Mesendoderm (in vitro differentiated cells): ENCODE measurements at regions not wholly inside any gene's neighbourhood (a gene's known extent, or its start where the extent isn't known, plus 50 kb on each side); places are given as distances from the start of the nearest gene placed in this dataset.

Experiments
- DNase-seq: peaks from one replicate; pipeline ENCODE4 v3.0.0; 2013
- H2AK5ac ChIP-seq: 2 replicates; pipeline ENCODE4 v1.6.1; 2013; ENCODE audit warnings: low read length, inconsistent platforms
- H2BK120ac ChIP-seq: 2 replicates; pipeline ENCODE4 v1.6.1; 2013; ENCODE audit warnings: low read depth, mild to moderate bottlenecking, low read length, moderate library complexity, mixed read lengths
- H2BK15ac ChIP-seq: replicated peaks from 2 replicates; pipeline ENCODE4 v1.6.1; 2013; ENCODE audit warnings: low read depth, mild to moderate bottlenecking, moderate library complexity
- H2BK5ac ChIP-seq: 2 replicates; pipeline ENCODE4 v1.6.1; 2013; ENCODE audit warnings: low read length, inconsistent platforms
- H3K18ac ChIP-seq: 2 replicates; pipeline ENCODE4 v1.6.1; 2013; ENCODE audit warnings: mild to moderate bottlenecking, low read length, mixed read lengths
- H3K23ac ChIP-seq: one replicate; pipeline ENCODE4 v1.6.1; 2013; ENCODE audit warnings: low read length
- H3K27ac ChIP-seq: 2 replicates; pipeline ENCODE4 v1.5.1; 2013; ENCODE audit warnings: low read depth, mild to moderate bottlenecking, inconsistent platforms, low read length, moderate library complexity
- H3K27me3 ChIP-seq: 2 replicates; pipeline ENCODE4 v1.6.1; 2013; ENCODE audit warnings: low read length, control low read depth, mild to moderate bottlenecking, inconsistent platforms; ENCODE audit not compliant: insufficient read depth, poor library complexity
- H3K36me3 ChIP-seq: 2 replicates; pipeline ENCODE4 v1.6.1; 2013; ENCODE audit warnings: low read length, inconsistent platforms; ENCODE audit not compliant: control insufficient read depth, insufficient read depth
- H3K4ac ChIP-seq: one replicate; pipeline ENCODE4 v1.6.1; 2013; ENCODE audit warnings: low read depth, mild to moderate bottlenecking, low read length, moderate library complexity
- H3K4me1 ChIP-seq: 2 replicates; pipeline ENCODE4 v1.6.1; 2013; ENCODE audit warnings: low read depth, low read length, inconsistent platforms; ENCODE audit not compliant: control insufficient read depth
- H3K4me2 ChIP-seq: 2 replicates; pipeline ENCODE4 v1.6.1; 2013; ENCODE audit warnings: low read length
- H3K4me3 ChIP-seq: 2 replicates; pipeline ENCODE4 v1.5.1; 2013; ENCODE audit warnings: mild to moderate bottlenecking, low read length
- H3K56ac ChIP-seq: one replicate; pipeline ENCODE4 v1.6.1; 2013; ENCODE audit warnings: low read length
- H3K79me1 ChIP-seq: 2 replicates; pipeline ENCODE4 v1.6.1; 2013; ENCODE audit warnings: low read length, inconsistent platforms
- H3K79me2 ChIP-seq: 2 replicates; pipeline ENCODE4 v1.6.1; 2013; ENCODE audit warnings: mild to moderate bottlenecking, low read length; ENCODE audit not compliant: control insufficient read depth, insufficient read depth
- H3K9ac ChIP-seq: 2 replicates; pipeline ENCODE4 v1.6.1; 2013; ENCODE audit warnings: low read length, inconsistent platforms
- H4K5ac ChIP-seq: one replicate; pipeline ENCODE4 v1.6.1; 2013; ENCODE audit warnings: low read length
- H4K8ac ChIP-seq: one replicate; pipeline ENCODE4 v1.6.1; 2013; ENCODE audit warnings: low read depth, mild to moderate bottlenecking, control low read depth, low read length, moderate library complexity
- WGBS: extraction: QIAGEN DNeasy Blood & Tissue Kit; methylation state at CpG from one replicate; pipeline ENCODE4 v1.1.7; 2013; ENCODE audit warnings: low lambda C conversion rate, missing lambda C conversion rate; ENCODE audit not compliant: insufficient coverage; ENCODE audit errors: extremely low coverage; 5-methylcytosine and 5-hydroxymethylcytosine counted together

DNA sequence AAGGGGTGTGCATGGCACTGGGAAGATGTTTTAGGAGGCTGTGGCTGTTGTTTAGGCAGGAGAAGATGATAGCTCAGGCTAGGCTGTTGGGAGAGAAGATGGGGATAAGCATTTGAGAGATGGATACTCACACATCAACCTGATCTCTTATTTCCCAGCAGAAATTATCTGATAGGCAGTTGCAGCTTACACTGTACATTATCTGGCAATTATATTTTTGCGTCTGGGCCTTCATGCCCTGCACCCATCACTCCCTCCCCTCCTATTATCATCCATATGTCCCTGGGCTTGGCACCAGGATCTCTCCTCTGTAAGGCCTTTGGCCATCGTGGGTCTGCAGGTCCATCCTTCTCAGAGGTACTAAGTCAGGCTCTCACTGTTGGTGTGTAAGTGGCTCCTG, 401.0 kb upstream of the EEF2KMT start:
- no peak overlapping the region for H4K5ac ChIP-seq
- H3K4ac ChIP-seq, result no peak overlapping the region
- no peaks in the 10 kb centered on the region for H3K36me3 ChIP-seq
- H3K79me1 ChIP-seq, result no peaks in the 10 kb centered on the region
- H3K18ac ChIP-seq, result no peak overlapping the region
- H3K4me2 ChIP-seq, result no peak overlapping the region
- no peak overlapping the region for H3K4me3 ChIP-seq
- no peak overlapping the region for H3K23ac ChIP-seq
- H3K4me1 ChIP-seq, result no peaks in the 10 kb centered on the region
- H2BK5ac ChIP-seq, result no peak overlapping the region
- no peak overlapping the region for H2BK15ac ChIP-seq
- no peak overlapping the region for H3K56ac ChIP-seq
- no peak overlapping the region for H2BK120ac ChIP-seq
- no peak overlapping the region for H3K9ac ChIP-seq
- H3K79me2 ChIP-seq, result no peaks in the 10 kb centered on the region
- H2AK5ac ChIP-seq, result no peak overlapping the region
- no peak overlapping the region for H4K8ac ChIP-seq
- WGBS, result no CpG with 5 or more reads among the region's 2 CpGs
- no peaks in the 10 kb centered on the region for H3K27me3 ChIP-seq
- no peak for DNase-seq
- no peak overlapping the region for H3K27ac ChIP-seq

DNA sequence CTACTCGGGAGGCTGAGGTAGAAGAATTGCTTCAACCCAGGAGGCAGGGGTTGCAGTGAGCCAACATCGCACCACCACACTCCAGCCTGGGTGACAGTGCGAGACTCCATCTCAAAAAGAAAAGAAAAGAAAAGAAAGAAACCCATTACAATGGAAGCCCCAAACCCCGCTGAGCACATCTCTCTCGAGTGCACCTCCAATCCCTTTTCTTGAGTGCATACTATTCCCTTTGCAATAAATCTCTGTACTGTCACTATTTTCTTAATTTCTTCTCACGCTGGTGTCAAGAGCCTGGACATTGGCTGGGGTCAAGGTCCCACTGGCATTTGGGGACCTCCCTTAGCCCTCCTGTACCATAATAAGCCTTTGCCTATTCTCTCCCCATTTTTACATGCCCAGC, 398.4 kb upstream of the EEF2KMT start:
- H3K9ac ChIP-seq, result no peak overlapping the region
- no peak overlapping the region for H4K5ac ChIP-seq
- no peak overlapping the region for H2BK15ac ChIP-seq
- no peaks in the 10 kb centered on the region for H3K79me2 ChIP-seq
- no peak overlapping the region for H3K4me3 ChIP-seq
- no peaks in the 10 kb centered on the region for H3K4me1 ChIP-seq
- no peak overlapping the region for H4K8ac ChIP-seq
- no peak overlapping the region for H3K56ac ChIP-seq
- H3K36me3 ChIP-seq, result no peaks in the 10 kb centered on the region
- H3K27ac ChIP-seq, result no peak overlapping the region
- H3K79me1 ChIP-seq, result no peaks in the 10 kb centered on the region
- H2BK5ac ChIP-seq, result no peak overlapping the region
- H3K23ac ChIP-seq, result no peak overlapping the region
- H2AK5ac ChIP-seq, result no peak overlapping the region
- no peak overlapping the region for H3K18ac ChIP-seq
- no peak overlapping the region for H2BK120ac ChIP-seq
- no peak overlapping the region for H3K4ac ChIP-seq
- H3K27me3 ChIP-seq, result no peaks in the 10 kb centered on the region
- no peak for DNase-seq
- H3K4me2 ChIP-seq, result no peak overlapping the region
- WGBS, result no CpG with 5 or more reads among the region's 6 CpGs

DNA sequence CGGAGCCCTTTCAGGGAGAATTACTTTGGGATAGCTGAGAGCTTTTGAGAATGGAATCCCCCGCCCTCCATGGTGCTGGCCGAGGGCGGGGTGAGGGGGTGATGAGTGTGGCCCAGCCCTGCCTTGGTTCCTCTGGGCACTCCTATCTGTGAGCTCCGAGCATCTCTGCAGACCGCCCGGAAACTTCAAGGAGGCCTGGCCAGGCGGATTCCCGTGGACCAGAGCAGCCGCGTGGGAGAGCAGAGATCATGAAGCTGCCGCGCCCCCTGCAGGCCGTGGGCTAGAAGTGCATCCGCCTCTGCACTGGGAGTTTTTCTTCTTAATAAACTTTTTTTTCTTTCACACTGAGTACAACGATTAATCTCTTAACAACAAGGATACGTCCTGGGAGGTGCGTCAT, 392.9 kb upstream of the EEF2KMT start:
- H3K23ac ChIP-seq, result no peak overlapping the region
- no peaks in the 10 kb centered on the region for H3K36me3 ChIP-seq
- H3K18ac ChIP-seq, result no peak overlapping the region
- H3K79me2 ChIP-seq, result no peaks in the 10 kb centered on the region
- H3K9ac ChIP-seq, result no peak overlapping the region
- no peaks in the 10 kb centered on the region for H3K79me1 ChIP-seq
- H2BK5ac ChIP-seq, result no peak overlapping the region
- WGBS, result no CpG with 5 or more reads among the region's 18 CpGs
- no peaks in the 10 kb centered on the region for H3K27me3 ChIP-seq
- H4K5ac ChIP-seq, result no peak overlapping the region
- H2BK15ac ChIP-seq, result no peak overlapping the region
- H2BK120ac ChIP-seq, result no peak overlapping the region
- no peaks in the 10 kb centered on the region for H3K4me1 ChIP-seq
- DNase-seq, result peak; percentile 58
- no peak overlapping the region for H3K27ac ChIP-seq
- H3K4me3 ChIP-seq, result no peak overlapping the region
- H2AK5ac ChIP-seq, result no peak overlapping the region
- H3K4ac ChIP-seq, result no peak overlapping the region
- no peak overlapping the region for H4K8ac ChIP-seq
- H3K56ac ChIP-seq, result no peak overlapping the region
- H3K4me2 ChIP-seq, result no peak overlapping the region

DNA sequence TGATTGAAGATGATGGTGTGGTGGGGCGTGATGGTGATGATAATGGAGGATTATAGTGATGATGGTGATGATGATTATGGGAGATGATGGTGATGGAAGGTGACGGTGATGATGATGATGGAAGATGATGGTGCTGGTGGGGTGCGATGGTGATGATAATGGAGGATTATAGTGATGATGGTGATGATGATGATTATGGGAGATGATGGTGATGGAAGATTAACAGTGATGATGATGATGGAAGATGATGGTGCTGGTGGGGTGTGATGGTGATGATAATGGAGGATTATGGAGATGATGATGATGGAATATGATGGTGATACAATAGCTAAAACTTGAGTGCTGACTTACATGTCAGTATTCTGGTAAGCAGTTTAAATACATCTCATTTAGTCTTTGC, 391.0 kb upstream of the EEF2KMT start:
- Histone ChIP-seq H3K4me3 (no peak overlapping the region), H3K4ac (no peak overlapping the region), H3K36me3 (no peaks in the 10 kb centered on the region), H3K4me2 (no peak overlapping the region), H3K56ac (no peak overlapping the region), H3K79me2 (no peaks in the 10 kb centered on the region), H3K23ac (no peak overlapping the region), H3K18ac (no peak overlapping the region), H3K79me1 (no peaks in the 10 kb centered on the region), H2AK5ac (no peak overlapping the region), H4K8ac (no peak overlapping the region), H3K9ac (no peak overlapping the region), H3K4me1 (no peaks in the 10 kb centered on the region), H3K27ac (no peak overlapping the region), H2BK15ac (no peak overlapping the region), H2BK120ac (no peak overlapping the region), H4K5ac (no peak overlapping the region), H2BK5ac (no peak overlapping the region), H3K27me3 (no peaks in the 10 kb centered on the region)
- DNase-seq, result no peak
- WGBS, result 100% methylated on average over 2 of the region's 3 CpGs

DNA sequence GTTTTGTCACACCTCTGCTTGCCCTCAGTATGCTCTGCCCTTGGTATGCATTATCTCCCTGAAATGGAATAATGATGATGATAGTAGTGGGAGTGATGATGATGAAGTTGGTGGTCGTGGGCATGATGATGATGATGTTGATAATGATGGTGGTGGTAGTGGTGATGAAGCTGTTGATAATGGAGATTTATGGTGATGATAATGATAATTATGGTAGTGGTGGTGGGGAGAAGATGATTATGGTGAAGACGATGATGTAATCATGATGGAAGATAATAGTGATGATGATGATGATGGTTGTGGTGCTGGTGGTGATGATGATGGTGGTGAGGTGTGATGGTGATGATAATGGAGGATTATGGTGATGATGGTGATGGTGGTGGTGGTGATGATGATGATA, 390.1 kb upstream of the EEF2KMT start:
- Histone ChIP-seq H2AK5ac (no peak overlapping the region), H2BK15ac (no peak overlapping the region), H3K79me2 (no peaks in the 10 kb centered on the region), H2BK120ac (no peak overlapping the region), H3K23ac (no peak overlapping the region), H3K4me1 (no peaks in the 10 kb centered on the region), H3K4me2 (no peak overlapping the region), H4K5ac (no peak overlapping the region), H3K56ac (no peak overlapping the region), H3K4me3 (no peak overlapping the region), H3K79me1 (no peaks in the 10 kb centered on the region), H4K8ac (no peak overlapping the region), H3K4ac (no peak overlapping the region), H3K27me3 (no peaks in the 10 kb centered on the region), H3K27ac (no peak overlapping the region), H2BK5ac (no peak overlapping the region), H3K18ac (no peak overlapping the region), H3K9ac (no peak overlapping the region), H3K36me3 (no peaks in the 10 kb centered on the region)
- DNase-seq, result no peak
- WGBS, result 100% methylated on average over 2 of the region's 2 CpGs

DNA sequence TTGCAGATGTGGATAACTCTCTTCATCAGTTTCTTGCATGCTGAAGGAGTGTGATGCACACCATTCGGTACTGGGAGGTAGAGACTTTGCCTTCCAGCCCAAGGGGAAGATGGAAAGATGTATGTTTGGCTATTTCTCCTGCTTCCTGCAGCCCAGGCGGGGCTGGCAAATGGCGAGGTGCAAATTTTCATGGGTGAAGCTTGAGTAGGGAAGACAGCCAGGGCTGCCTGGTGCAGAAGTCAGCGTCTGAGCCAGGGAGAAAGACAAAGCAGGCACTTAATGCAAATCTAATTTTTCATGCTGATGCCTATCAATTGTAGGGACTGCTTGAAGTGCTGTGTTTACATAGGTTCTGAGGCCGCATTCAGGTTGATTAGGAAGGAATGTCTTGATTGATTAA, 384.7 kb upstream of the EEF2KMT start:
- Histone ChIP-seq H3K23ac (no peak overlapping the region), H2BK120ac (no peak overlapping the region), H3K4ac (no peak overlapping the region), H4K5ac (no peak overlapping the region), H3K79me2 (no peaks in the 10 kb centered on the region), H4K8ac (no peak overlapping the region), H2BK5ac (no peak overlapping the region), H3K27me3 (no peaks in the 10 kb centered on the region), H3K18ac (no peak overlapping the region), H3K4me2 (no peak overlapping the region), H3K36me3 (no peaks in the 10 kb centered on the region), H3K56ac (no peak overlapping the region), H3K9ac (no peak overlapping the region), H3K4me1 (peaks cover 9% of the 10 kb centered on the region), H2BK15ac (no peak overlapping the region), H3K79me1 (no peaks in the 10 kb centered on the region), H2AK5ac (no peak overlapping the region), H3K27ac (no peak overlapping the region), H3K4me3 (no peak overlapping the region)
- DNase-seq, result peak; percentile 38
- no CpG with 5 or more reads among the region's 5 CpGs for WGBS
